HG02588 (cell line): ENCODE measurements at regions not wholly inside any gene's neighbourhood (a gene's known extent, or its start where the extent isn't known, plus 50 kb on each side); places are given as distances from the start of the nearest gene placed in this dataset.

ENCODE experiments used
- ATAC-seq: cut with Tn5 transposase; IDR thresholded peaks from one replicate; pipeline ENCODE4 v1.9.1; 2021; ENCODE audit warnings: mild to moderate bottlenecking, moderate library complexity; ENCODE audit not compliant: unreplicated experiment

GRCh38 chr6:97790926-97791590 is 508.0 kb upstream of the MMS22L start:
- no peak for ATAC-seq

GRCh38 chr6:97805596-97805995 is 522.6 kb upstream of the MMS22L start:
- ATAC-seq, result no peak

- ATAC-seq, result no peak
Observed at GRCh38 chr6:97812940-97813339, 529.9 kb upstream of the MMS22L start.

GRCh38 chr6:97813889-97814567 is 531.0 kb upstream of the MMS22L start:
- ATAC-seq, result no peak

GRCh38 chr6:97815301-97815812 is 532.3 kb upstream of the MMS22L start:
- no peak for ATAC-seq

GRCh38 chr6:97816526-97816925 is 533.5 kb upstream of the MMS22L start:
- ATAC-seq, result no peak

- no peak for ATAC-seq
Observed at GRCh38 chr6:97819710-97820109, 536.7 kb upstream of the MMS22L start.

- ATAC-seq, result no peak
Observed at GRCh38 chr6:97820400-97820799, 537.4 kb upstream of the MMS22L start.

- ATAC-seq, result no peak
Observed at GRCh38 chr6:97822632-97823031, 539.6 kb upstream of the MMS22L start.

- no peak for ATAC-seq
Observed at GRCh38 chr6:97841763-97842162, 558.7 kb upstream of the MMS22L start.

GRCh38 chr6:97842521-97842920 is 559.5 kb upstream of the MMS22L start:
- ATAC-seq, result no peak

- no peak for ATAC-seq
Observed at GRCh38 chr6:97849390-97849789, 566.4 kb upstream of the MMS22L start.

- no peak for ATAC-seq
Observed at GRCh38 chr6:97850458-97851212, 567.6 kb upstream of the MMS22L start.

GRCh38 chr6:97863697-97864096 is 580.7 kb upstream of the MMS22L start:
- ATAC-seq, result no peak

- ATAC-seq, result no peak
Observed at GRCh38 chr6:97864366-97864765, 581.4 kb upstream of the MMS22L start.

GRCh38 chr6:97864826-97865225 is 581.8 kb upstream of the MMS22L start:
- no peak for ATAC-seq

GRCh38 chr6:97865612-97866011 is 582.6 kb upstream of the MMS22L start:
- no peak for ATAC-seq

- no peak for ATAC-seq
Observed at GRCh38 chr6:97866616-97867015, 583.6 kb upstream of the MMS22L start.

GRCh38 chr6:97867177-97867576 is 584.2 kb upstream of the MMS22L start:
- ATAC-seq, result no peak

- ATAC-seq, result no peak
Observed at GRCh38 chr6:97870273-97870672, 587.3 kb upstream of the MMS22L start.

GRCh38 chr6:97876711-97877110 is 593.7 kb upstream of the MMS22L start:
- ATAC-seq, result no peak

- ATAC-seq, result no peak
Observed at GRCh38 chr6:97882755-97883154, 599.7 kb upstream of the MMS22L start.
